BE2C (cell line): ENCODE measurements at regions not wholly inside any gene's neighbourhood (a gene's known extent, or its start where the extent isn't known, plus 50 kb on each side); places are given as distances from the start of the nearest gene placed in this dataset.

ENCODE experiments used
- DNase-seq: peaks from one replicate; pipeline ENCODE4 v3.0.0-alpha.2; 2020
- H3K27me3 ChIP-seq: fragments of 250-450 bp; sonication (Bioruptor Pico); 2 replicates; pipeline ENCODE4 v1.5.1; 2020; ENCODE audit warnings: mild to moderate bottlenecking
- H3K36me3 ChIP-seq: fragments of 250-450 bp; sonication (Bioruptor Pico); 2 replicates; pipeline ENCODE4 v1.5.1; 2020; ENCODE audit warnings: mild to moderate bottlenecking
- H3K4me1 ChIP-seq: fragments of 250-450 bp; sonication (Bioruptor Pico); 2 replicates; pipeline ENCODE4 v1.5.1; 2020
- H3K4me3 ChIP-seq: 2 replicates; pipeline ENCODE4 v1.5.1; 2011; ENCODE audit warnings: low read depth, low read length
- H3K9me3 ChIP-seq: fragments of 250-450 bp; sonication (Bioruptor Pico); 2 replicates; pipeline ENCODE4 v1.5.1; 2020
- TF ChIP-seq, protein P1 (sequence below): IDR thresholded peaks from 2 replicates; pipeline ENCODE4 v1.5.1; 2012; ENCODE audit warnings: mild to moderate bottlenecking, low read depth, low read length

- TF ChIP-seq, protein P1, sequence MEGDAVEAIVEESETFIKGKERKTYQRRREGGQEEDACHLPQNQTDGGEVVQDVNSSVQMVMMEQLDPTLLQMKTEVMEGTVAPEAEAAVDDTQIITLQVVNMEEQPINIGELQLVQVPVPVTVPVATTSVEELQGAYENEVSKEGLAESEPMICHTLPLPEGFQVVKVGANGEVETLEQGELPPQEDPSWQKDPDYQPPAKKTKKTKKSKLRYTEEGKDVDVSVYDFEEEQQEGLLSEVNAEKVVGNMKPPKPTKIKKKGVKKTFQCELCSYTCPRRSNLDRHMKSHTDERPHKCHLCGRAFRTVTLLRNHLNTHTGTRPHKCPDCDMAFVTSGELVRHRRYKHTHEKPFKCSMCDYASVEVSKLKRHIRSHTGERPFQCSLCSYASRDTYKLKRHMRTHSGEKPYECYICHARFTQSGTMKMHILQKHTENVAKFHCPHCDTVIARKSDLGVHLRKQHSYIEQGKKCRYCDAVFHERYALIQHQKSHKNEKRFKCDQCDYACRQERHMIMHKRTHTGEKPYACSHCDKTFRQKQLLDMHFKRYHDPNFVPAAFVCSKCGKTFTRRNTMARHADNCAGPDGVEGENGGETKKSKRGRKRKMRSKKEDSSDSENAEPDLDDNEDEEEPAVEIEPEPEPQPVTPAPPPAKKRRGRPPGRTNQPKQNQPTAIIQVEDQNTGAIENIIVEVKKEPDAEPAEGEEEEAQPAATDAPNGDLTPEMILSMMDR: no peak
- H3K27me3 ChIP-seq: no peaks in the 10 kb centered on the region
- no peak overlapping the region for H3K4me3 ChIP-seq
- H3K4me1 ChIP-seq: no peaks in the 10 kb centered on the region; the same call in 1 of the 2 replicates
- no peak for DNase-seq
- no peaks in the 10 kb centered on the region for H3K9me3 ChIP-seq
- no peaks in the 10 kb centered on the region for H3K36me3 ChIP-seq
These were observed 84.4 kb downstream of the SDC1 start for GRCh38 chr2:20140321-20141055.

GRCh38 chr2:20139407-20140172, 85.3 kb downstream of the SDC1 start:
- no peaks in the 10 kb centered on the region for H3K27me3 ChIP-seq
- H3K9me3 ChIP-seq: no peaks in the 10 kb centered on the region
- H3K36me3 ChIP-seq: no peaks in the 10 kb centered on the region
- no peak for DNase-seq
- TF ChIP-seq, protein P1: no peak
- H3K4me3 ChIP-seq: no peak overlapping the region
- H3K4me1 ChIP-seq: no peaks in the 10 kb centered on the region; the same call in 1 of the 2 replicates

DNA sequence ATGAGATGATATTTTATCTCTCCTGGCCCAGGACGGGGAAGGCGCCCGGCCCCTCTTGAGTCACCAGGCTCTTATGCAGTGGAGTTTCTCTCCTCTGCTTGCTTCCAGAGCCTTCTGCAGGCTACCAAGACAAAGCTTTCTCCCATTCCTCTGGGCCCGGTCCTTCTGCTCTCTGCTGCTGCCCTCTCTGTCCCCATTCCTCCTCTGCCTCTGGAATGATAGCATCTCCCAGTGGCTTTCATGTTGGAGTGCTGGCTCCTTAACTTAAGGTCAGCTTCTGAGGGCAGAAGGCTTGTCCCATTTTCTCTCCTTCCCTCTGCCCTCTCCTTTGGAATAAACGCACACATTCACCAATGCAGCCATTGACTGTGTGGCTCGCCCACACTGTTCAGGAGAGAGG, 86.2 kb downstream of the SDC1 start:
- Histone ChIP-seq H3K27me3 (no peaks in the 10 kb centered on the region), H3K9me3 (no peaks in the 10 kb centered on the region), H3K4me3 (no peak overlapping the region), H3K36me3 (no peaks in the 10 kb centered on the region), H3K4me1 (no peaks in the 10 kb centered on the region; the same call in 1 of the 2 replicates)
- DNase-seq: no peak
- TF ChIP-seq, protein P1: no peak

DNA sequence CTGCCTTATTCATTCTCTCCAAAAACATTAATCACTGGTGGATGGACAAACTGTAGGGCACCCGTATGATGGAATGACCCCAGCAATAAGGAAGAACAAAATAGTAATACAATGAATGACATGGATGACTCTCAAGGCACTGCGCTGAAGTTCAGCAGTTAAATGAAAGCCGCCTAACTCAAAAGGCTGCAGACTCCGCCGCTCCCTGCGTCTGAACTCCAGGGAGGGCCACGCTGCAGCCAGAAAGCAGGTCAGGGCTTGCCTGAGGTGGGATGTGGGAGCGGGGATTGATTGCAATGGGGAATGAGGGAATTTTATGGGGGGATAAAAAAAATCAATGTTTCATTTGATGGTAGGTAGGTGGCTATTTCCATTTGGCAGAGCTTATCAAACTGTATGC, 86.5 kb upstream of the LAPTM4A start:
- H3K36me3 ChIP-seq: no peaks in the 10 kb centered on the region
- DNase-seq: no peak
- H3K4me3 ChIP-seq: no peak overlapping the region
- H3K4me1 ChIP-seq: no peaks in the 10 kb centered on the region; the same call in 1 of the 2 replicates
- H3K9me3 ChIP-seq: no peaks in the 10 kb centered on the region
- H3K27me3 ChIP-seq: no peaks in the 10 kb centered on the region
- TF ChIP-seq, protein P1: no peak

DNA sequence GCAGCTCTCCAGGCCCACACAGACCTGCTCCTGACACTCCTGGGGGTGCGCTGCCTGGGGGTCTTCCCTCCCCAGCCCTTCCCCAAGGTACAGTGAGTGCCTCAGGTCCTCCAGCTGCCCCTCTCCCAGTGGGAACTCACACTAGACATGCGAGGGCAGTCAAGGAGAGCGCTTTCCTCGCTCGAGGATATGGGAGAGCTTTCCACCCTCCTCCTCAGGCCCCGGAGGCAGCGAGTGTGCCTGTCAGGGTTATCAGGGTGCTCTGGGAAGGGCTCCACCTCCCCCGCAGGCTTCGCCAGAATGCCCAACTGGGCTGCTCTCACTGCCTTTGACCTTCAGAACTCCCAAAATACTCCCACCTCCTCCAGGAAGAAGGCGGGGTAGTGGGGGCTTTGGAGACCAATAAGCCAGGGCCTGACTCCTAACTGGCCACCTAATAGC, 85.7 kb upstream of the LAPTM4A start:
- no peaks in the 10 kb centered on the region for H3K36me3 ChIP-seq
- DNase-seq: no peak

More for the DNA sequence above, 85.7 kb upstream of the LAPTM4A start:
- Histone ChIP-seq H3K4me3 (no peak overlapping the region), H3K27me3 (no peaks in the 10 kb centered on the region), H3K9me3 (no peaks in the 10 kb centered on the region), H3K4me1 (no peaks in the 10 kb centered on the region; the same call in 1 of the 2 replicates)
- TF ChIP-seq, protein P1: no peak
